Transverse colon (tissue), 4 donors: ENCODE measurements at regions not wholly inside any gene's neighbourhood (a gene's known extent, or its start where the extent isn't known, plus 50 kb on each side); places are given as distances from the start of the nearest gene placed in this dataset.
"Not testable (repeated sequence)": the region's sequence is repeated elsewhere in the genome, so short reads cannot be mapped to it uniquely, and the experiment has no call there.

Source experiments
- DNase-seq: peaks from one replicate; pipeline ENCODE4 v3.0.0-alpha.2; 2019
- H3K27ac ChIP-seq, 4 donors: fragments of 200-600 bp; sonication (generic); 2 replicates each; pipeline ENCODE4 v1.5.1; 2016 to 2018; ENCODE audit warnings: inconsistent platforms in 4 of 4
- H3K27me3 ChIP-seq: fragments of 200-600 bp; sonication (generic); 2 replicates; pipeline ENCODE4 v1.5.1; 2017; ENCODE audit warnings: inconsistent platforms
- H3K36me3 ChIP-seq, 4 donors: fragments of 200-600 bp; sonication (generic); 2 replicates each; pipeline ENCODE4 v1.5.1; 2017 to 2019; ENCODE audit warnings: inconsistent platforms in 4 of 4
- H3K4me1 ChIP-seq, 4 donors: fragments of 200-600 bp; sonication (generic); 2 replicates each; pipeline ENCODE4 v1.5.1; 2017 to 2020; ENCODE audit warnings: inconsistent platforms in 4 of 4
- H3K4me3 ChIP-seq, 4 donors: fragments of 200-600 bp; sonication (generic); 1 replicate in 1 of 4; 2 replicates in 3 of 4; pipeline versions ENCODE4 v1.5.1 to v1.6.1; 2017 to 2019; ENCODE audit warnings: inconsistent platforms in 4 of 4
- H3K9me3 ChIP-seq, 2 donors: fragments of 200-600 bp; sonication (generic); 2 replicates each; pipeline ENCODE4 v1.5.1; 2017 to 2019; ENCODE audit warnings: inconsistent platforms in 2 of 2
- CTCF ChIP-seq, 5 experiments: fragments of 200-600 bp in 3 of 5; fragments of 450-650 bp in 2 of 5; sonication (generic) in 3 of 5; IDR thresholded peaks; 1 replicate in 2 of 5; 2 replicates in 3 of 5; pipeline ENCODE4 v1.5.1; 2016 to 2017; ENCODE audit warnings: antibody characterized with exemption in 5 of 5, inconsistent platforms in 3 of 5, mild to moderate bottlenecking in 2 of 5, moderate library complexity in 1 of 5
- EP300 ChIP-seq: sonication (generic); formaldehyde crosslinking; IDR thresholded peaks from one replicate; pipeline ENCODE4 v1.6.1; 2017; ENCODE audit warnings: antibody characterized with exemption, low read depth
- POLR2A ChIP-seq: fragments of 450-650 bp; IDR thresholded peaks from one replicate; pipeline ENCODE4 v1.6.1; 2016; ENCODE audit warnings: antibody characterized with exemption, mild to moderate bottlenecking, moderate library complexity
- POLR2AphosphoS5 ChIP-seq, 3 donors: sonication (generic); formaldehyde crosslinking; IDR thresholded peaks; one replicate each; pipeline ENCODE4 v1.6.1; 2016; ENCODE audit warnings: antibody characterized with exemption in 3 of 3
- WGBS, 2 donors: methylation state at CpG; one replicate each; pipeline ENCODE4 v1.1.5; 2018; ENCODE audit warnings: low coverage in 1 of 2; 5-methylcytosine and 5-hydroxymethylcytosine counted together
- in situ Hi-C, 4 donors: fragments of 200-750 bp; cut with MboI; loops; one replicate each; pipeline versions ENCODE4 v1.15.0 to v1.15.1; 2017; ENCODE audit warnings: low sequenced_read_pairs in 3 of 4, low pct_ligation_motif_present in 1 of 4, low pct_unique_long_range_greater_than_20kb in 1 of 4
- intact Hi-C: fragments of 100-400 bp; cut with DNase I; formaldehyde crosslinking; loops from one replicate; pipeline ENCODE4 v1.15.1; 2023; ENCODE audit warnings: low total_unique reads

- Histone ChIP-seq H3K27me3 (no peaks in the 10 kb centered on the region), H3K36me3 (no peaks in the 10 kb centered on the region), H3K4me1 (no peaks in the 10 kb centered on the region), H3K9me3 (no peaks in the 10 kb centered on the region), H3K27ac (no peak overlapping the region), H3K4me3 (no peak overlapping the region)
- TF ChIP-seq EP300 (no peak), CTCF (IDR thresholded peaks at IDR 0.05) (no peak), POLR2A (no peak), POLR2AphosphoS5 (IDR thresholded peaks at IDR 0.05) (no peak)
- 45 to 52% methylated on average over 2 of the region's 2 CpGs for WGBS, 2 donors
- intact Hi-C loops: no loop called here
- no peak for DNase-seq
- in situ Hi-C loops: no loop called here
These were observed 63.3 kb downstream of the POU4F1 start for GRCh38 chr13:78540058-78540457.

GRCh38 chr13:78526044-78526443 is 77.3 kb downstream of the POU4F1 start:
- H3K4me1 ChIP-seq, H3K27ac ChIP-seq, intact Hi-C loops, H3K4me3 ChIP-seq, H3K36me3 ChIP-seq, DNase-seq, H3K9me3 ChIP-seq, H3K27me3 ChIP-seq, in situ Hi-C loops: not testable (repeated sequence)
- WGBS, 2 donors: 82 to 100% methylated on average over 1 to 8 of the region's 8 CpGs

GRCh38 chr13:78524936-78525335 is 78.4 kb downstream of the POU4F1 start:
- no peak overlapping the region for H3K27ac ChIP-seq
- no peaks in the 10 kb centered on the region for H3K4me1 ChIP-seq
- H3K4me3 ChIP-seq: no peak overlapping the region
- H3K27me3 ChIP-seq: no peaks in the 10 kb centered on the region
- no peaks in the 10 kb centered on the region for H3K36me3 ChIP-seq
- no peak for DNase-seq
- in situ Hi-C loops: no loop called here
- intact Hi-C loops: no loop called here
- 58% methylated on average over 1 of the region's 1 CpG; no CpG with 5 or more reads in 1 of the 2 donors for WGBS, 2 donors
- TF ChIP-seq EP300 (no peak), POLR2AphosphoS5 (IDR thresholded peaks at IDR 0.05) (no peak), CTCF (IDR thresholded peaks at IDR 0.05) (no peak), POLR2A (no peak)
- no peaks in the 10 kb centered on the region for H3K9me3 ChIP-seq

GRCh38 chr13:78521091-78521490 is 82.3 kb downstream of the POU4F1 start:
- H3K4me3 ChIP-seq: no peak overlapping the region
- H3K36me3 ChIP-seq: no peaks in the 10 kb centered on the region
- in situ Hi-C loops: no loop called here
- no peak for DNase-seq
- H3K27ac ChIP-seq: no peak overlapping the region
- H3K9me3 ChIP-seq: no peaks in the 10 kb centered on the region
- intact Hi-C loops: no loop called here
- WGBS, 2 donors: 77 to 80% methylated on average over 4 to 6 of the region's 6 CpGs
- TF ChIP-seq POLR2AphosphoS5 (IDR thresholded peaks at IDR 0.05) (no peak), POLR2A (no peak), CTCF (IDR thresholded peaks at IDR 0.05) (no peak), EP300 (no peak)
- H3K4me1 ChIP-seq: no peaks in the 10 kb centered on the region
- H3K27me3 ChIP-seq: no peaks in the 10 kb centered on the region

- in situ Hi-C loops (no loop called here), intact Hi-C loops (no loop called here)
- DNase-seq: no peak
- H3K27me3 ChIP-seq: no peaks in the 10 kb centered on the region
- H3K27ac ChIP-seq: no peak overlapping the region
- no peaks in the 10 kb centered on the region for H3K9me3 ChIP-seq
- H3K4me1 ChIP-seq: no peaks in the 10 kb centered on the region
- H3K4me3 ChIP-seq: no peak overlapping the region
- H3K36me3 ChIP-seq: no peaks in the 10 kb centered on the region
- no peak for TF ChIP-seq CTCF (IDR thresholded peaks at IDR 0.05)
- TF ChIP-seq EP300: no peak
- no peak for TF ChIP-seq POLR2AphosphoS5 (IDR thresholded peaks at IDR 0.05)
- TF ChIP-seq POLR2A: no peak
- WGBS, 2 donors: 74% methylated on average over 2 of the region's 2 CpGs; no CpG with 5 or more reads in 1 of the 2 donors
These were observed 82.9 kb downstream of the POU4F1 start for GRCh38 chr13:78520425-78520824.

GRCh38 chr13:78518482-78518881 is 84.9 kb downstream of the POU4F1 start:
- H3K36me3 ChIP-seq, in situ Hi-C loops, H3K4me3 ChIP-seq, intact Hi-C loops, H3K4me1 ChIP-seq, H3K27me3 ChIP-seq, H3K27ac ChIP-seq, DNase-seq, H3K9me3 ChIP-seq: not testable (repeated sequence)
- WGBS, 2 donors: 85% methylated on average over 7 of the region's 7 CpGs; no CpG with 5 or more reads in 1 of the 2 donors
